HepG2 (cell line): ENCODE measurements at regions not wholly inside any gene's neighbourhood (a gene's known extent, or its start where the extent isn't known, plus 50 kb on each side); places are given as distances from the start of the nearest gene placed in this dataset.

Experiments
- ATAC-seq: fragments of 200-7000 bp; cut with Tn5 transposase; 3 replicates; pipeline ENCODE4 v1.9.1; 2020; ENCODE audit warnings: mild to moderate bottlenecking, moderate library complexity
- BruUV-seq: library from RNA; stranded (reverse); fragments of 400-500 nt; replicated peaks from 2 replicates; lab custom pipeline; 2021; lab: Mats Ljungman, UMichigan
- CTCF ChIA-PET: fragments of 300-600 bp; formaldehyde crosslinking; extraction: SDS; loops from one replicate; lab custom pipeline; 2021; ENCODE audit warnings: low total read pairs, inconsistent platforms, low intra/inter-chr PET ratio; lab: Yijun Ruan, JAX
- POLR2A ChIA-PET: fragments of 350-600 bp; sonication (Branson Sonifier 250); formaldehyde crosslinking; loops from one replicate; lab custom pipeline; 2020; ENCODE audit warnings: antibody characterized with exemption, inconsistent platforms; lab: Yijun Ruan, JAX
- DNase-seq: peaks from one replicate; pipeline ENCODE4 v3.0.0-alpha.2; 2015; ENCODE audit warnings: low spot score
- FAIRE-seq: peaks from 3 replicates; lab custom pipeline; 2011; peaks lifted over from hg19 to GRCh38; lab: Jason Lieb, UNC
- H2AFZ ChIP-seq: one replicate; pipeline ENCODE4 v1.6.1; 2011; ENCODE audit warnings: low read length, inconsistent platforms
- H3K27ac ChIP-seq: fragments of 300-600 bp; 3 replicates; pipeline ENCODE4 v1.8.0; 2011; ENCODE audit warnings: mixed run types, mild to moderate bottlenecking, mixed read lengths, low read length, inconsistent platforms; ENCODE audit not compliant: insufficient read depth; ENCODE audit errors: extremely low read length
- H3K27me3 ChIP-seq, 2 experiments: fragments of 200-600 bp in 1 of 2; 2 replicates in 1 of 2; 3 replicates in 1 of 2; pipeline versions ENCODE4 v1.6.0 to v1.8.0; 2011; ENCODE audit warnings: low read length in 2 of 2, mild to moderate bottlenecking in 2 of 2, moderate library complexity in 2 of 2, inconsistent platforms in 1 of 2; ENCODE audit not compliant: insufficient read depth in 2 of 2, control insufficient read depth in 1 of 2
- H3K36me3 ChIP-seq, 2 experiments: fragments of 200-600 bp in 1 of 2; replicated peaks in 1 of 2; 2 replicates in 1 of 2; 3 replicates in 1 of 2; pipeline versions ENCODE4 v1.5.1 to v1.8.0; 2011; ENCODE audit warnings: low read length in 2 of 2, inconsistent platforms in 1 of 2; ENCODE audit not compliant: insufficient read depth in 2 of 2, control insufficient read depth in 1 of 2
- H3K4me1 ChIP-seq: 2 replicates; pipeline ENCODE4 v1.5.1; 2012; ENCODE audit warnings: low read length, inconsistent platforms; ENCODE audit not compliant: insufficient read depth
- H3K4me2 ChIP-seq: 2 replicates; pipeline ENCODE4 v1.6.0; 2011; ENCODE audit warnings: low read depth, low read length, inconsistent platforms
- H3K4me3 ChIP-seq, 3 experiments: fragments of 200-600 bp in 1 of 3; sonication (generic), shearing (Covaris generic) in 1 of 3; replicated peaks in 1 of 3; 2 replicates each; pipeline ENCODE4 v1.5.1; 2011 to 2016; ENCODE audit warnings: low read length in 3 of 3, inconsistent platforms in 2 of 3, low read depth in 2 of 3, mild to moderate bottlenecking in 2 of 3, control low read depth in 1 of 3, mixed read lengths in 1 of 3; ENCODE audit not compliant: insufficient read depth in 1 of 3
- H3K79me2 ChIP-seq: one replicate; pipeline ENCODE4 v1.6.1; 2011; ENCODE audit warnings: low read length, inconsistent platforms; ENCODE audit not compliant: insufficient read depth
- H3K9ac ChIP-seq: 2 replicates; pipeline ENCODE4 v1.6.0; 2011; ENCODE audit warnings: mild to moderate bottlenecking, low read depth, low read length, inconsistent platforms; ENCODE audit not compliant: insufficient read depth
- H3K9me3 ChIP-seq: 2 replicates; pipeline ENCODE4 v1.5.1; 2012; ENCODE audit warnings: mild to moderate bottlenecking, low read length
- H4K20me1 ChIP-seq: 2 replicates; pipeline ENCODE4 v1.6.0; 2011; ENCODE audit warnings: inconsistent platforms, mild to moderate bottlenecking, low read length, moderate library complexity; ENCODE audit not compliant: insufficient read depth
- CSRNP2 ChIP-seq: sonication (generic); formaldehyde crosslinking; conservative IDR thresholded peaks from 2 replicates; pipeline ENCODE4 v1.8.0; 2022; ENCODE audit warnings: low read depth, missing genetic modification reagents
- GPN1 ChIP-seq: sonication (generic); formaldehyde crosslinking; IDR thresholded peaks from 2 replicates; pipeline ENCODE4 v1.5.1; 2020; ENCODE audit warnings: missing genetic modification reagents, borderline replicate concordance
- PATZ1 ChIP-seq: sonication (generic); formaldehyde crosslinking; IDR thresholded peaks from 2 replicates; pipeline ENCODE4 v1.4.0; 2020; ENCODE audit warnings: missing genetic modification reagents
- PAWR ChIP-seq: sonication (generic); formaldehyde crosslinking; IDR thresholded peaks from 2 replicates; pipeline ENCODE4 v1.4.0; 2020; ENCODE audit warnings: missing genetic modification reagents, mild to moderate bottlenecking, borderline replicate concordance
- TFDP1 ChIP-seq: IDR thresholded peaks from 2 replicates; pipeline ENCODE4 v1.6.1; 2016; ENCODE audit warnings: missing compliant biosample characterization, missing genetic modification reagents, borderline replicate concordance
- ZKSCAN1 ChIP-seq: fragments of 150-350 bp; IDR thresholded peaks from 2 replicates; pipeline ENCODE4 v1.6.1; 2014; ENCODE audit warnings: low read length
- ZNF235 ChIP-seq: sonication (generic); formaldehyde crosslinking; IDR thresholded peaks from 2 replicates; pipeline ENCODE4 v1.8.1; 2023; ENCODE audit warnings: mild to moderate bottlenecking, missing genetic modification reagents, borderline replicate concordance
- ZNF556 ChIP-seq: sonication (generic); formaldehyde crosslinking; IDR thresholded peaks from 2 replicates; pipeline ENCODE4 v1.4.0; 2020; ENCODE audit warnings: mild to moderate bottlenecking, missing genetic modification reagents, borderline replicate concordance
- WGBS: methylation state at CpG from one replicate; pipeline ENCODE4 v1.1.6; 2017; ENCODE audit warnings: low lambda C conversion rate; 5-methylcytosine and 5-hydroxymethylcytosine counted together
- in situ Hi-C: cut with HindIII; loops from 2 replicates; pipeline ENCODE4 v1.10.0; 2017; ENCODE audit warnings: low pct_unique_long_range_greater_than_20kb; ENCODE audit not compliant: extremely low pct_ligation_motif_present
- intact Hi-C: fragments of 100-400 bp; cut with micrococcal nuclease; formaldehyde crosslinking; loops from one replicate; pipeline ENCODE4 v1.10.0; 2022; ENCODE audit not compliant: unreplicated experiment
- TF ChIP-seq, protein P1 (sequence below): sonication (generic); formaldehyde crosslinking; IDR thresholded peaks from 2 replicates; pipeline ENCODE4 v1.8.1; 2023; ENCODE audit warnings: mild to moderate bottlenecking, inconsistent platforms, moderate library complexity, missing genetic modification reagents, borderline replicate concordance
- TF ChIP-seq, protein P2 (sequence below): sonication (generic); formaldehyde crosslinking; IDR thresholded peaks from 2 replicates; pipeline ENCODE4 v1.4.0; 2020; ENCODE audit warnings: missing genetic modification reagents
- TF ChIP-seq, protein P3 (sequence below): sonication (generic); formaldehyde crosslinking; IDR thresholded peaks from 2 replicates; pipeline ENCODE4 v1.4.0; 2020; ENCODE audit warnings: missing genetic modification reagents, borderline replicate concordance

- in situ Hi-C loops (no loop called here), intact Hi-C loops (no loop called here)
- no TSS peak for BruUV-seq
- H3K9me3 ChIP-seq = no peaks in the 10 kb centered on the region
- WGBS = 67% methylated on average over 2 of the region's 2 CpGs
- FAIRE-seq = no peak
- ChIA-PET POLR2A (no interaction called here), CTCF (no interaction called here)
- no peak overlapping the region for H3K4me3 ChIP-seq
- ATAC-seq = no peak
- H2AFZ ChIP-seq = no peak overlapping the region
- no peaks in the 10 kb centered on the region; a peak in 2 of 5 replicates for H3K27me3 ChIP-seq
- no peak for DNase-seq
- no peaks in the 10 kb centered on the region for H4K20me1 ChIP-seq
- H3K9ac ChIP-seq = no peak overlapping the region
- H3K36me3 ChIP-seq = no peaks in the 10 kb centered on the region
- peaks cover 14% of the 10 kb centered on the region for H3K4me1 ChIP-seq
- H3K27ac ChIP-seq = no peak overlapping the region
- H3K4me2 ChIP-seq = no peak overlapping the region
- no peaks in the 10 kb centered on the region for H3K79me2 ChIP-seq
- TF ChIP-seq, protein P1, sequence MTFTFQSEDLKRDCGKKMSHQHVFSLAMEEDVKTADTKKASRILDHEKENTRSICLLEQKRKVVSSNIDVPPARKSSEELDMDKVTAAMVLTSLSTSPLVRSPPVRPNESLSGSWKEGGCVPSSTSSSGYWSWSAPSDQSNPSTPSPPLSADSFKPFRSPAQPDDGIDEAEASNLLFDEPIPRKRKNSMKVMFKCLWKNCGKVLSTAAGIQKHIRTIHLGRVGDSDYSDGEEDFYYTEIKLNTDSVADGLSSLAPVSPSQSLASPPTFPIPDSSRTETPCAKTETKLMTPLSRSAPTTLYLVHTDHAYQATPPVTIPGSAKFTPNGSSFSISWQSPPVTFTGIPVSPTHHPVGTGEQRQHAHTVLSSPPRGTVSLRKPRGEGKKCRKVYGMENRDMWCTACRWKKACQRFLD (CRISPR knock-in tag) = no peak
- TF ChIP-seq GPN1 (CRISPR knock-in tag) = no peak
- no peak for TF ChIP-seq PATZ1
- TF ChIP-seq TFDP1 (CRISPR knock-in tag) = no peak
- no peak for TF ChIP-seq ZNF556
- TF ChIP-seq ZKSCAN1 = no peak
- no peak for TF ChIP-seq PAWR (CRISPR knock-in tag)
- TF ChIP-seq CSRNP2 (CRISPR knock-in tag) = no peak
- TF ChIP-seq, protein P2, sequence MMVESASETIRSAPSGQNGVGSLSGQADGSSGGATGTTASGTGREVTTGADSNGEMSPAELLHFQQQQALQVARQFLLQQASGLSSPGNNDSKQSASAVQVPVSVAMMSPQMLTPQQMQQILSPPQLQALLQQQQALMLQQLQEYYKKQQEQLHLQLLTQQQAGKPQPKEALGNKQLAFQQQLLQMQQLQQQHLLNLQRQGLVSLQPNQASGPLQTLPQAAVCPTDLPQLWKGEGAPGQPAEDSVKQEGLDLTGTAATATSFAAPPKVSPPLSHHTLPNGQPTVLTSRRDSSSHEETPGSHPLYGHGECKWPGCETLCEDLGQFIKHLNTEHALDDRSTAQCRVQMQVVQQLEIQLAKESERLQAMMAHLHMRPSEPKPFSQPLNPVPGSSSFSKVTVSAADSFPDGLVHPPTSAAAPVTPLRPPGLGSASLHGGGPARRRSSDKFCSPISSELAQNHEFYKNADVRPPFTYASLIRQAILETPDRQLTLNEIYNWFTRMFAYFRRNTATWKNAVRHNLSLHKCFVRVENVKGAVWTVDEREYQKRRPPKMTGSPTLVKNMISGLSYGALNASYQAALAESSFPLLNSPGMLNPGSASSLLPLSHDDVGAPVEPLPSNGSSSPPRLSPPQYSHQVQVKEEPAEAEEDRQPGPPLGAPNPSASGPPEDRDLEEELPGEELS = no peak
- TF ChIP-seq ZNF235 (CRISPR knock-in tag) = no peak
- TF ChIP-seq, protein P3, sequence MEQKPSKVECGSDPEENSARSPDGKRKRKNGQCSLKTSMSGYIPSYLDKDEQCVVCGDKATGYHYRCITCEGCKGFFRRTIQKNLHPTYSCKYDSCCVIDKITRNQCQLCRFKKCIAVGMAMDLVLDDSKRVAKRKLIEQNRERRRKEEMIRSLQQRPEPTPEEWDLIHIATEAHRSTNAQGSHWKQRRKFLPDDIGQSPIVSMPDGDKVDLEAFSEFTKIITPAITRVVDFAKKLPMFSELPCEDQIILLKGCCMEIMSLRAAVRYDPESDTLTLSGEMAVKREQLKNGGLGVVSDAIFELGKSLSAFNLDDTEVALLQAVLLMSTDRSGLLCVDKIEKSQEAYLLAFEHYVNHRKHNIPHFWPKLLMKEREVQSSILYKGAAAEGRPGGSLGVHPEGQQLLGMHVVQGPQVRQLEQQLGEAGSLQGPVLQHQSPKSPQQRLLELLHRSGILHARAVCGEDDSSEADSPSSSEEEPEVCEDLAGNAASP (CRISPR knock-in tag) = no peak
These were observed 55.3 kb upstream of the AK4 start for GRCh38 chr1:65092691-65093090.
